HG03565 (cell line): ENCODE measurements at regions not wholly inside any gene's neighbourhood (a gene's known extent, or its start where the extent isn't known, plus 50 kb on each side); places are given as distances from the start of the nearest gene placed in this dataset.

Source experiments
- ATAC-seq: cut with Tn5 transposase; IDR thresholded peaks from one replicate; pipeline ENCODE4 v1.9.1; 2021; ENCODE audit warnings: mild to moderate bottlenecking, moderate library complexity; ENCODE audit not compliant: unreplicated experiment

DNA sequence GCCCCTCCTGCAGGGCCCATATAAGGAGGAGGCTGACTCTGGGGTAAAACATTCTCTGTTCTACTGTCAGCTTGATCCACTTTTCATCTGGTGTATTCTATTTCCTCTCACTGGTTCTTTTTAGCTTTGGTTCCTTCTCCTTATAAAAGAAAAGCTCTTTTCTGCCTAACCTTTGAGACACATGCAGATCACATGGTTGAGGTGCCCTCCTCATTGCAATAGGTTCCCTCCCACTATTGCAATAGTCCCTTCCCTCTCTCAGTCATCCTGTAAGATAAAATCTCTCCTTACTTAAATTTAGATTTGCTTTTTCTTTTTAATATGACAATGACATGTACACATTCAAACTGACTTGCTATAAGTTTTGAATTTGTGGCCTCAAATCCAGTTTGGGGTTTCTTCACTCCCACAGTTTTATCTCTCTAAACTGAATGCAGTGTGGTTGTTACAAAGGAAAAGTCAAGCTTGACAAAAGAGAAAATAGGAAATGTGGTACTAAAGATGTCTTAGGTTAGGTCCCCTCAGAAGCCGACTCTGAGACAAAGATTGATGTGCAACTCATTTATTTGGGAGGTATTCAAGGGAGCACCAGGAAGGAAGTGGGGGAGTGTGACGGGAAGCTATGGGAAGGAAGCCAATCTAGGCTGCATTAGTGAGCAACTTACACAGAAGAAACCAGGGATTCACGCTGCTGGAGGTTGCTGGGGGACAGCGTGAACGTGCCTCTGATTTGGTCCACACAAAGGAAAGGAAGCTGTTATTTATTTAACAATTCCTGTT, 127.6 kb upstream of the LINC00305 start:
- no peak for ATAC-seq

DNA sequence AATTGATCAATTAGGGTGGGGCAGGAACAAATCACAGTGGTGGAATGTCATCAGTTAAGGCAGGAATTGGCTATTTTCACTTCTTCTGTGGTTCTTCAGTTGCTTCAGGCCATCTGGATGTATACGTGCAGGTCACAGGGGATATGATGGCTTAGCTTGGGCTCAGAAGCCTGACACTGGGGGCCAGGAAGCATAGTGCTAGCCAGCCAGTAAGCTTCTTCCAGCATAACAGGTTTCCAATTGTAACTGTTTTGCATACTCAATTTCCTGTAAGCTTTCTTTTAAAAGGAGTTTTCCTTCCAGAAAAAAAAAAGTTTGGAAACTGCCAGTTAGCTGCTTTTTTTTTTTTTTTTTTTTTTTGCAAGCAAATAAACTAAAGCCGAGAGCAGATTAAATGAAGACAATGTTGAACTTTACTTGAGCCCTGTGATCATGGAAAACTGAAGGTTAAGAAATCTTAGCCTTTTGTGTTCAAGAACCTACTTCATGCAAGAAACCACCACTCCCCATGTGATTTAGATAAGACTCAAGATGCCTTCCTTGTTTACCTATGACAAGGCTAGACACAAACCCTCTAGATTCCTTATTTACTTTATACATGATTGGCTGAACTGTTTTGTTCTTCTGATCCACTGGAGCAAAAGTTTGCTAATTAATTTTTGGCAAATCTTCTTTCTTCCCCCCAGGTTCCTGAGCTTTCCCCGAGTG, 126.9 kb upstream of the LINC00305 start:
- ATAC-seq = no peak

DNA sequence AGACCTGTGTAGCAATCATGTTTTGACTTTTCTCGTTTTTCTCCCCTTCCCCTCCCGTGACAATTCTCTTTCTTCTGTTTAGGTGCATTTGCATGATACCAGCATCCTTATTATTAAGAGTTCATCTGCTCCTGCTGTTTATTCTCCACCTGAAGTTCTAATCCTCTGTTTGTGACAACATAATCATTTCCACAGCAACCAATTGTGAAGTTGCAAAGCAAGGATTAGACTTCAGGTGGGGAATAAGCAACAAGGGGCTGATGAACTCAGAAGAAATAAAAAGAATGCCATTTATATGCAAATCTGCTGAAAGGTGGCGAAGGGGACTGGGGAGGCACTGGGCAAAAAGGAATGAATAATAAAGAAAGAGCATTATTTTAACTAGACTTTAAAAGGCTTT, 124.8 kb upstream of the LINC00305 start:
- no peak for ATAC-seq

DNA sequence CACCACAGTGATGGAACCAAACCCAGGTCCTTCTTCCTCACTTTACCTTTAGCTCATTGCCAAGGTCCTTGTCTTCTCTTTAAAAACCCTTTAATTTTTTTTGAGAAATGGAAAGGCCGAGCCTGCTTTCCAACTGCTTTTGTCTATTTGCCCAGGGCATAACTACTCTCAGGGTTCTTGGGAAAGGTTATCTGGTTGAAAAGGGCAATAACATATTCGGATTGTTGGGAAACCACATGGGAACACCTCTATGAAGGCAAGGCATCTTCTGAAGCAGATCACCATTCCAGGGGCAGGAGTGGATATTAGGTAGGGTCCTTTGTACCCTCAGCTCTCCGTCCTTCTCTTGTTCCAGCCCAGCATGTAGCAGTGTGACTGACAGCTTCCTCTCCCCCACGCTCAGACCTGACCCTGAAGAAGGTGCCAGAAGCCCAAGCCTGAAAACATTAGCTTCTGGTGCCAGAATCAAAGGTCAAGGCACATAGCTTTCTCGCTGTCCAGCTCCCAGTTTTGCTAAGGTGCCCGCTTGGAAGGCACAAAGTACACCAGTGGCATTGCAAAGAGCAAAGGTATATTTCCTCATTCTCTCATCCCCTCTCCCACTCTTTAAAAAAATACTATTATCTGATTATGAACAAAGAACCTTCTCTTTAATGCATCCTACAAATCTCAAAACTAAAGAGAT, 123.2 kb upstream of the LINC00305 start:
- no peak for ATAC-seq

DNA sequence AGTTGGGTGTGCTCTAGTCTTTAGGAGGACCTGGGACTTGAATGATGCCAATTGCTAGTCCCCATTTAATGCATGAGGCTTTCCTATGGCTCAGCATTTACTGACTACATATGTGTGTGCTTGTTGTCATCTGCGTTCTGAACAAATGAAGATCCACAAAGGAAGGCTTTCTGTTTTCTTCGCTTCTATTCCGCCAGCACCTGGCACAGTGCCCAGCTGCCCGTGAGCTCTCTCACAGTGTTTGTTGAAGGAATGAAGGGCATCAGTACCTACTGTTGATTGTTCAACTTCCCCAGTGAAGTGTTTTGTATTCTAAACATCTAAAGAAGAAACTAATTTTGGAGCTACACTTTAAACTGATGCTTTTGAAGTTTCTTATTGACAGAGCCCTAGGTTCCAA, 122.4 kb upstream of the LINC00305 start:
- ATAC-seq = no peak

DNA sequence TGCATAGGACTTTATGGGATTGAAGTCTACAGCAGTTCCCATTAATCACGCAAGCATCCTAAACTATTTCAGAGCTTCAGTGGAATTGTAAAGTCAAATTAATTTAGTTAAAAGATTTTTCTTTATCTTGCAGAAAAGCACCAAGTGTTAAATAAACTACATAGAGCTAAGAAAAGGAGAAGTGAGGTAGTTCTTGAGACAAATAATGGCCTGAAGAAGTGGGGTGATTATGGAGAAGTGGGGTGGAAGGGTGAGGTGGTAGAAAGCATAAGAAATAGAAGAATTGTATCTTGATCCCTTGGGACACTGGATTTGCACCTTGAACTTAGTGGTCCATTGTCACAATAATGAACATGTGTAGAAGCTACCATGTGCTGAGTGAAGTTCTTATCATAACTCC, 121.7 kb upstream of the LINC00305 start:
- ATAC-seq = no peak

- no peak for ATAC-seq
These were observed 121.2 kb upstream of the LINC00305 start for GRCh38 chr18:64270121-64270520.

DNA sequence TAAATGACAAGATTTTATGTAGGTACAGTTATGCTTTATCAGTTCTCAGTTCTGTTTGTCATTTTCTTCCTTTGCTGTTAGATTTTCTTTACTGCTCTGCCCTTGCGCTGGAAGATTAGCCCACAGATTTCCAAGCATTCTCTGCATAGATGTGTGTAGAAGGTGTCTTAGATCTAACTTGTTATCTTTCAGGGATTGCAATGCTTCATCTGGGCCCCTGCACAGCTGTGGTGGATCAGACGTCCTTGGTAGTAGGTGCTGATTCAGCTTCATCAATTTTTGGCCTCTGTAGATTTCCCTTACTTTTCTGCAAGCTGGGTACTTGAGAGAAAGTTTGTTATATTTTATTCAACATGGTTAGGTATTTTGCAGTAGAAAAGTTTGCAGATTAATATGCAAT, 115.3 kb upstream of the LINC00305 start:
- ATAC-seq = no peak

- ATAC-seq = no peak
These were observed 111.9 kb upstream of the LINC00305 start for GRCh38 chr18:64260810-64261209.

- no peak for ATAC-seq
These were observed 111.0 kb upstream of the LINC00305 start for GRCh38 chr18:64259871-64260270.

DNA sequence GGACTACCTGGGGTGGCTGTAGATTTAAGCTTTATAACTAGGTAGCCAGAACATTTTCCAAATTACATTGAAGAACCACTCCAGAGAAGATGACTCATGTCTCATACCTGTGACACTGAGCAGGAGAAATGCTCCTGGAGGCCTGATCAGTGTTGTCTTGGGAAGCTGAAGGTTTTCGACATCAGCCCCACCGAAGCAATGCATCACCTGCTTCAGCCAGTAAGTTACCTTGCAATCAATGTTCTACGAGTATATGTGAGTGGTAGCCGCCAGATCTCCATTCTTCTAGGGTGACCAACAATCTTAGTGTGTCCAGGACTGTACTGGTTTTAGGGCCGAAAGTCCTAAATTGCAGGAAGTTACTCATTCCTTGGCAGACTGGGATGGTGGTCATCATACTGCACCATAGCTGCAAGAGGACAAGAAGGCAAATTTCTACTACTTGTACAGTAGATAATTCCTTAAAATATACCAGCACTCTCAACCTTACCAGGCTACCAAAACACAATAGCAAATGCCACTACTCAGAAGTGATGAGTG, 109.3 kb upstream of the LINC00305 start:
- no peak for ATAC-seq

DNA sequence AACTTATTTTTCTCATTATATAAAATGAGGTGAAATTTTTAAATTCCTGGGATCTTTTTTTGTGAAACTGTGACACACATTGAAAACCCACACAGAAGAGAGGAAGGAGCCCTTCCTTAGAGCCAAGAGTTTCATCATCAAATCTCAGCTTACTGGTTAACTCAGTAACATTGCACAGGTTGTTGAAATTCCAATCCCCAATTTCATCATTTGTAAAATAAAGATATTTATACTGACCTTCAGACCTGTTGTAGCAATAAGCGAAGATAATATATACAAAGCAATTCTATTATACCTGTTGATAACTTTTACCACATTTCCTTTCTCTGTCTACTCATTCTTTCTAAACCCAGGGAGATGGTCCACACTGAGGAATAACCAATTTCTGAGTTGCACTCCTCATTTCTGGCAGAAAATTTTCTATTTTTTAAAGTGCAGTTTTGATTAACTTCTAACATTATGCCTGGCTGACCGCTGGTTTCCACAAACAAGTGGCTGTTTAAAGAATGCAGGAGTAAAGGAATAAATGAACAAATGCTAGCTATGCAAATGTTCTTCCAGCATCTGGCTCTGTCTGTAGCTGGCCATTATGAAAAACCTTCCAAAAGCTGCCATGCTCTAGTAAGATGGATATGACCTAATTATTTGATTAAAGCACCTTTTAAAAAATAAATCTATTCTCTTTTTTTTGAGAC, 105.7 kb upstream of the LINC00305 start:
- no peak for ATAC-seq

- no peak for ATAC-seq
These were observed 105.0 kb upstream of the LINC00305 start for GRCh38 chr18:64253873-64254272.

DNA sequence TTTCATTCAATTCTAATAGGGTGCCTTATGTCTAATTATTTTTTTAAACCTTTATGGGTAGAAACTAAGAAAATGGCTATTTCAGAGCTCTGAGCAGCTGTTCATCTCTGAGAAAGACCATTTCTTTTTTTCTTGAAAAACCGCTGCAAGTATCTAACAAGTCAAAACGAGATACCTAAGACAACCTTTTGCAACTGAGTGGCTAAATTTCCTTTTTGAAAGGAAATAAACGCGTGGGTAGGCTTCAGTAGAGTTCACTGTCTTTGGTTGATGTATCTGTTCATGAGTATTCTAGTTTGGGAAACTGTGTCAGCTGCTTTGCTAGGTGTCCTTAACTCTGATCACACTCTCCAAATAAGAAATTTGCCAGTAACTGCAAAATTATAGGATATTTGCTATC, 104.3 kb upstream of the LINC00305 start:
- ATAC-seq = no peak

GRCh38 chr18:64248836-64249235, 99.9 kb upstream of the LINC00305 start:
- ATAC-seq = no peak

DNA sequence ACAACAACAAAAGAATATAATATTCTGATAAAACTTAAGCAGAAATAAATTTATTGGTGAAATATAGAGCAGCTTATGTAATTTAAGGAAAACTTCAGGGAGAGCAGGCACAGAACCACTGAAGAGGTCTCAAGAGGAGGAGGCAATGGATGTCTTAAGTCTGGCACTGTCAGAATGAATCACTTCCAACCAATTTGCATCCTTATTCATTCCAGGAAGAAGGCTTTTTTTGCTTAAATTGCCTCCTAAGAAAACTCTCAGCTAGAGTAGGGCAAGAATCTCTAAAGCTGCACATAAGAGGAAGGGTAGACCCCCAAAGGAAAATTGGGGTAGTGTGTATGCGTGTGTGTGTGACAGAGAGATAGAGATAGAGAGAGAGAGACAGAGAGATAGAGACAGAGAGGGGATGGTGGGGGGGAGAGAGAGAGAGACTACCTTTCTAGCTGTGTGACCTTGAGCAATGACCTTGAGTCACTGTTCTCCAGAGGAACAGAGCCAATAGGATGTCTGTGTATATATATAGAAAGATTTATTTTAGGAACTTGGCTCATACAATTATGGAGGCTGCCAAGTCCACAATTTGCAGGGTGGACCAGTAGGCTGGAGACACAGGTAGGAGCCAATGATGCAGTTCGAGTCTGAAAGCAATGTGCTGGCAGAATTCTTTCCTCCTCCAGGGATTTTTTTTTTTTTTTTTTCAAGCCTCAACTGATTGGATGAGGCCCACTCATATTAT, 96.4 kb upstream of the LINC00305 start:
- no peak for ATAC-seq

- no peak for ATAC-seq
These were observed 95.7 kb upstream of the LINC00305 start for GRCh38 chr18:64244571-64244970.

DNA sequence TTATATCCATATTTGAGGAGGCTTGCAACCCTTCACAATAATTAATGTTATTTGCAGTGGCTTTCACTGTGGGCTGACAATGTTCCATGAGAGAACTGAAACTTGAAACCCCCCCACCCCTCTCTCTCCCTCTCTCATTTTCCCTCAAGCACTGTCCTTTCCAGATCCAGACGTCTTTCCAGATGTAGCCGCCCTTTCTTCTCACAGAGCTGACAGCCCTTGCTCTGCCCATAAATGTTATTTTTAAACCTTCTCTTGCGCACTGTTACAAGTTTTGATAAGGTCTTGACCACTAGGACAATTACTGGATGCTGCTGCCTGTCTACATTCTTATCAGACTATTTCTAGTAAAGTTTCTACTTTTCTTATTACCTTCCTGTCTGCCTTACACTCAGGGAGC, 91.4 kb upstream of the LINC00305 start:
- ATAC-seq = no peak

- no peak for ATAC-seq
These were observed 89.2 kb upstream of the LINC00305 start for GRCh38 chr18:64238076-64238475.

DNA sequence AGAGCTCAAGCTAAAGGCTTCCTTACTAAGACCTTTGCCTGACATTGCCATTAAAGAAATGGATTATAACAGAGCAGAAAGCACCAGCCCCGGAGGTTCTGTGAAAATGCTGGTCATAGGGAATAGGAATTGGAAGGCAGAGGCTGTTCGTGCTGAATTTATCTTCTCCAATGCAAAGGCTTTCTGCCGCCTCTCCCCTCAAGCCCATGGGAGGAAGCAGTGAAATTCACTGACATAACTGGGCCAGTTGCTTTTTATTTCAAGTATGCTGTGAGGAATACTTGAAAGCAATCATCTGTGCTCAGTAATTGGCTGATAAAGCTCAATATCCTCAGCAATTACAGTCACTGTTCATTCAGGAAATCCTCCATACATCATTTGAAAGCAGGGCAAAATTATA, 85.4 kb upstream of the LINC00305 start:
- no peak for ATAC-seq
